BLaER1 treated with 17β-estradiol and CSF1 and Interleukin-3, amounts not matched to agents 10 nM and 100 nM (cell line): ENCODE measurements at regions not wholly inside any gene's neighbourhood (a gene's known extent, or its start where the extent isn't known, plus 50 kb on each side); places are given as distances from the start of the nearest gene placed in this dataset.

Experiments used
- H3K27ac ChIP-seq, 11 experiments: shearing (Covaris generic); formaldehyde crosslinking; 2 replicates each; pipeline ENCODE4 v1.8.1; 2022
- H3K27me3 ChIP-seq, 11 experiments: shearing (Covaris generic); formaldehyde crosslinking; 2 replicates each; pipeline ENCODE4 v1.8.1; 2022
- H3K36me3 ChIP-seq, 11 experiments: shearing (Covaris generic); formaldehyde crosslinking; 2 replicates each; pipeline ENCODE4 v1.8.1; 2022
- H3K4me1 ChIP-seq, 10 experiments: shearing (Covaris generic); formaldehyde crosslinking; 2 replicates each; pipeline ENCODE4 v1.8.1; 2022
- H3K4me2 ChIP-seq, 11 experiments: shearing (Covaris generic); formaldehyde crosslinking; 2 replicates each; pipeline ENCODE4 v1.8.1; 2022
- H3K4me3 ChIP-seq, 10 experiments: shearing (Covaris generic); formaldehyde crosslinking; 2 replicates each; pipeline ENCODE4 v1.8.1; 2022
- H3K9ac ChIP-seq, 11 experiments: shearing (Covaris generic); formaldehyde crosslinking; 2 replicates each; pipeline ENCODE4 v1.8.1; 2022
- H3K9me3 ChIP-seq, 11 experiments: shearing (Covaris generic); formaldehyde crosslinking; replicated peaks in 1 of 11; 2 replicates each; pipeline ENCODE4 v1.8.1; 2022
- H4K20me1 ChIP-seq, 11 experiments: shearing (Covaris generic); formaldehyde crosslinking; 2 replicates each; pipeline ENCODE4 v1.8.1; 2022
- Cebpa-rat ChIP-seq, 11 experiments: shearing (Covaris generic); IDR thresholded peaks; 2 replicates each; pipeline ENCODE4 v1.8.1; 2022

DNA sequence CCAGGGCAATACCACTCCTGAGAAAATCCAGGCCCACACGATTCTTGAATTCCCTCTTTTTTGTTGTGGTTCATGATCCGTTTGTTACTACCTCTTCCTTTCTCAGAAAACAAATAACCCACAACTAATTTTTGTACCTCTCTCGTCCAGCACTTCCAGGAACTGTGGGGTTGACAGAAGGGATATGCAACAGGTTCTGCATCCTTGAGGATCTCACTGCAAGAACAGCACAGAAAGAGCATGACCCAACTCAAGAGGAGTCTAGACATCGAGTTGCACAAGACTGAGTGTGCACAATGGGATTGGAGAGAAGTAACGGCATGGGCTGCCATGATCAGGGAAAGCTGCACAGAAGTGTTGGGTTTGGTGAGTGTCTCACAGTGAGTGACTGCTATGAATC is 533.3 kb downstream of the SOX2 start:
- Histone ChIP-seq H3K4me1 (peaks cover 0 to 11% (median 2%) of the 10 kb centered on the region in 10 experiments; a peak in 5 of 20 replicates), H3K9me3 (no peaks in the 10 kb centered on the region), H3K4me3 (no peak overlapping the region), H3K9ac (no peak overlapping the region), H3K27ac (no peak overlapping the region), H4K20me1 (no peaks in the 10 kb centered on the region), H3K36me3 (no peaks in the 10 kb centered on the region), H3K4me2 (no peak overlapping the region), H3K27me3 (no peaks in the 10 kb centered on the region)
- TF ChIP-seq Cebpa-rat (IDR thresholded peaks at IDR 0.05): no peak

- Histone ChIP-seq H3K4me2 (peak overlapping the region in 4 of 11 experiments; percentile 6 to 43 (median 26); a peak in 8 of 22 replicates), H4K20me1 (no peaks in the 10 kb centered on the region), H3K4me3 (no peak overlapping the region), H3K27me3 (no peaks in the 10 kb centered on the region), H3K27ac (peak overlapping the region in 3 of 11 experiments; percentile 11 to 51 (median 11); a peak in 4 of 22 replicates), H3K36me3 (no peaks in the 10 kb centered on the region), H3K9me3 (no peaks in the 10 kb centered on the region), H3K9ac (no peak overlapping the region; a peak in 1 of 22 replicates), H3K4me1 (peaks cover 0 to 11% (median 2%) of the 10 kb centered on the region in 10 experiments; a peak in 5 of 20 replicates)
- TF ChIP-seq Cebpa-rat (IDR thresholded peaks at IDR 0.05): no peak
These were observed 535.1 kb downstream of the SOX2 start for GRCh38 chr3:182246870-182247269.

DNA sequence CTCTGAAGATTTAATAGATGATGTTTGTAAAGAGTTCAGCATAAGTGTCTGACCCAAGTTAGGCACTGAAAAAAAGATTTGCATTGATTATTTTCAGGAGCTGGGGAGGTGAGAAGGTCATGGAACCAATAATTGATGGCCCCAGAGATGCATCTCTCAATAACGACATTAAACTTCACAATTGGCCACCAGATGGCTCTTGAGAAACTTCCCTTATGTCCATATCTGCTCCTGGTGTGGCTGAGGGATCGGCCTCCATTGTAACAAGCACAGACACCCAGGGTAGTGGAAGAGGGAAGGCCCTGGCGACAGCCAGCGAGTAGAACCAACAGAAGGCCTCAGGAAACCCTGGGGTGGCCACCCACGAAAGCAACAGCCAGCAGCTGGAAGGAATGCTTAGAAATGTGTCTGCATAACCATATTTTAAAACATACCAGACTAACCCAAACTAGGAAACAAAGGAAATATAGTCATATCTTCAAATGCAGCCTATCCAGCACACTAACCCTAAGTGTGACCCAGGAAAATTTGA is 536.7 kb downstream of the SOX2 start:
- no peak for TF ChIP-seq Cebpa-rat (IDR thresholded peaks at IDR 0.05)
- H3K4me1 ChIP-seq: peaks cover 0 to 11% (median 2%) of the 10 kb centered on the region in 10 experiments; a peak in 5 of 20 replicates
- no peak overlapping the region for H3K9ac ChIP-seq
- no peaks in the 10 kb centered on the region for H4K20me1 ChIP-seq
- H3K9me3 ChIP-seq: no peaks in the 10 kb centered on the region
- no peaks in the 10 kb centered on the region for H3K36me3 ChIP-seq
- H3K27me3 ChIP-seq: no peaks in the 10 kb centered on the region
- no peak overlapping the region for H3K27ac ChIP-seq
- no peak overlapping the region for H3K4me3 ChIP-seq
- H3K4me2 ChIP-seq: no peak overlapping the region

- H4K20me1 ChIP-seq: no peaks in the 10 kb centered on the region
- H3K4me2 ChIP-seq: no peak overlapping the region
- H3K4me3 ChIP-seq: no peak overlapping the region
- H3K27me3 ChIP-seq: no peaks in the 10 kb centered on the region
- H3K27ac ChIP-seq: no peak overlapping the region
- no peak overlapping the region for H3K9ac ChIP-seq
- H3K4me1 ChIP-seq: no peaks in the 10 kb centered on the region
- no peaks in the 10 kb centered on the region for H3K9me3 ChIP-seq
- H3K36me3 ChIP-seq: no peaks in the 10 kb centered on the region
- TF ChIP-seq Cebpa-rat (IDR thresholded peaks at IDR 0.05): no peak
These were observed 540.5 kb upstream of the ATP11B start for GRCh38 chr3:182252802-182253201.

DNA sequence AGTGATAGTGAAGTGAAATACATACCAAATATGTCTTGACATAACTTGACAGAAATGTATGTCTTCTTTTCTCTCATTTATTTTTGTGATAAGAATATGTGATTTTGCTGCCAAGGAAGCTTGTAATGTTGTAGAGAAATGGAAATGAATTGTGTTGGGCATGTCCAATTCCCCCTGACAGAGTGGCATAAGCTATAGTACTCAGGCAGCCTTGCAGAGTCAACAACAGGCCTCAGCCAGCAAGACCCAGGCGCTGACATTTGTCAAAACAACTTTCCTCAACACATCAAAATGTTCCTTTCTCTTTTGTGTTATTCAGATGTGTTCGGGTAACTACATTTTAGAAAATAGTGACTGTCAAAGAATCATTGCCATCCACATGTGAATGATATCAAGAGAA is 538.1 kb upstream of the ATP11B start:
- Histone ChIP-seq H3K4me3 (no peak overlapping the region), H3K27me3 (no peaks in the 10 kb centered on the region), H3K36me3 (no peaks in the 10 kb centered on the region), H3K4me1 (no peaks in the 10 kb centered on the region), H3K9ac (no peak overlapping the region), H3K4me2 (no peak overlapping the region), H3K9me3 (no peaks in the 10 kb centered on the region), H3K27ac (no peak overlapping the region), H4K20me1 (no peaks in the 10 kb centered on the region)
- TF ChIP-seq Cebpa-rat (IDR thresholded peaks at IDR 0.05): no peak

DNA sequence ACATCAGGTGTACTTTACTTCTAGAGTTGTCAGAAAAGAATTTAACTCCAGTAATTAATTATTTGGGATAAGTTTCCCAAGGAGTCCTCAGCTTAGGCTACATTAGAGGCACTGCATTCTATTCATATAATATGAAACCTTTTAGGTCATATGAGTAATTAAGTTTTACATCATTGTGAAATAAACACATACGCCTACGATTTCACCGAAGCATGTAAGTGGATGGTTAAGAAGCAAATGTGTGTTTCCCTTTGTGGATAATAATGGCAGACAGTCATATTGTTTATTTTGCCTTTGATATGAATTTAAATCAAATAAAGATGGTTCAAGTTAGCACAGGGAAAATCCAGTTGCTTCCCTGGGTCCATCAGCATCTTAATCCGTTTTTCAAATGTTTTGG is 535.9 kb upstream of the ATP11B start:
- no peak overlapping the region for H3K4me3 ChIP-seq
- H3K36me3 ChIP-seq: no peaks in the 10 kb centered on the region
- no peak overlapping the region for H3K27ac ChIP-seq
- no peaks in the 10 kb centered on the region for H3K27me3 ChIP-seq
- H3K4me1 ChIP-seq: no peaks in the 10 kb centered on the region
- no peak overlapping the region for H3K9ac ChIP-seq
- H4K20me1 ChIP-seq: no peaks in the 10 kb centered on the region
- no peaks in the 10 kb centered on the region for H3K9me3 ChIP-seq
- no peak for TF ChIP-seq Cebpa-rat (IDR thresholded peaks at IDR 0.05)
- H3K4me2 ChIP-seq: no peak overlapping the region

- Histone ChIP-seq H3K9me3 (no peaks in the 10 kb centered on the region), H3K27me3 (no peaks in the 10 kb centered on the region), H3K4me1 (no peaks in the 10 kb centered on the region), H4K20me1 (no peaks in the 10 kb centered on the region), H3K4me3 (no peak overlapping the region), H3K4me2 (no peak overlapping the region), H3K9ac (no peak overlapping the region), H3K36me3 (no peaks in the 10 kb centered on the region), H3K27ac (no peak overlapping the region)
- no peak for TF ChIP-seq Cebpa-rat (IDR thresholded peaks at IDR 0.05)
These were observed 534.6 kb upstream of the ATP11B start for GRCh38 chr3:182258538-182259177.

DNA sequence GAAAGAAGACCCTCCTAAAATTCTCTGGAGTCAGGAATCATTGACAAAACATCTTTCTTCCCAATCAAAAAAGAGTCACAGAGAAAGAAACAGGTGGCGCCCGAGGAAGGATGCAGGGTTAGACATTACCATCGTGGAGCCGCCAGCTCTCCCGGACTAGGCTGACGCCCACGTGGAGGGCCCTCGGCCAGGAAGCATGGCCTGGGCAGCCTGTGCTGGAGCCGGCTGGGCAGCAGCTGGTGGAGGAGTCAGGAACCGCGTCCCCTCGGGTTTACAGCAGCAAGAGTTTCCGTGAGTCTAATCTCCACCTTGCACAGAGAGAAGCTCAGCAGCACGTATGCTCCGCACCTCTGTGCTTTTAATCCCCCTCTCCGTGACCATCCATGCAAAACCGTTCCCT is 533.7 kb upstream of the ATP11B start:
- H3K4me2 ChIP-seq: no peak overlapping the region
- no peaks in the 10 kb centered on the region for H3K9me3 ChIP-seq
- H3K27me3 ChIP-seq: no peaks in the 10 kb centered on the region
- H4K20me1 ChIP-seq: no peaks in the 10 kb centered on the region
- no peaks in the 10 kb centered on the region for H3K4me1 ChIP-seq
- TF ChIP-seq Cebpa-rat (IDR thresholded peaks at IDR 0.05): no peak
- no peaks in the 10 kb centered on the region for H3K36me3 ChIP-seq
- H3K9ac ChIP-seq: no peak overlapping the region
- no peak overlapping the region for H3K4me3 ChIP-seq
- H3K27ac ChIP-seq: no peak overlapping the region

DNA sequence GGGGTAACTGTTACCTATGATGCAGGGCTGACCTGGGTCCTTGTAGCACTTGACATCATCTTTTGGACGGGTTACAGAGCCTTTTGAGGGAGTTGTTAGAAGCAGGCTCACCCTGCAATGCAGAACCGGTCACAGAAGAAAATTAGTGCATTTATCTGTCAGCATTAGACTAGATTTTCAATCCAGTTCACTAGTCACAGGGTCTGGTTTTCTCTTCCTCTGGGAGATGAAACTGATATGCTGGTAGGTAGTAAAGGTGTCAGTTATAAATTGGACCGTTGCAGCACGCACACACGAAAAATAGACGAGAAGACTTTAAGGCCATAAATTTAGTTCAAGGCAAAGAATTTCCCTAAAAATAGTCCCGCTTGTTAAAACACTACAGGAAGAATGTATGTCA is 532.3 kb upstream of the ATP11B start:
- no peak overlapping the region for H3K9ac ChIP-seq
- no peak overlapping the region for H3K27ac ChIP-seq
- no peaks in the 10 kb centered on the region for H3K27me3 ChIP-seq
- no peak overlapping the region for H3K4me3 ChIP-seq
- no peaks in the 10 kb centered on the region for H4K20me1 ChIP-seq
- no peaks in the 10 kb centered on the region for H3K4me1 ChIP-seq
- H3K36me3 ChIP-seq: no peaks in the 10 kb centered on the region
- no peak for TF ChIP-seq Cebpa-rat (IDR thresholded peaks at IDR 0.05)
- no peaks in the 10 kb centered on the region for H3K9me3 ChIP-seq
- no peak overlapping the region for H3K4me2 ChIP-seq

- no peaks in the 10 kb centered on the region for H4K20me1 ChIP-seq
- no peak overlapping the region for H3K27ac ChIP-seq
- no peak overlapping the region for H3K4me2 ChIP-seq
- no peaks in the 10 kb centered on the region for H3K9me3 ChIP-seq
- no peaks in the 10 kb centered on the region for H3K27me3 ChIP-seq
- no peak overlapping the region for H3K4me3 ChIP-seq
- H3K4me1 ChIP-seq: no peaks in the 10 kb centered on the region
- TF ChIP-seq Cebpa-rat (IDR thresholded peaks at IDR 0.05): no peak
- H3K36me3 ChIP-seq: no peaks in the 10 kb centered on the region
- no peak overlapping the region for H3K9ac ChIP-seq
These were observed 524.6 kb upstream of the ATP11B start for GRCh38 chr3:182268711-182269110.
